DOHH2 (cell line): ENCODE measurements at regions not wholly inside any gene's neighbourhood (a gene's known extent, or its start where the extent isn't known, plus 50 kb on each side); places are given as distances from the start of the nearest gene placed in this dataset.

ENCODE experiments used
- EZH2phosphoT487 ChIP-seq: fragments of 200-600 bp; sonication (generic); IDR thresholded peaks from 2 replicates; pipeline ENCODE4 v1.6.1; 2017; ENCODE audit warnings: borderline replicate concordance, mild to moderate bottlenecking, antibody characterized with exemption, low read length, moderate library complexity, mixed read lengths
- TF ChIP-seq, protein P1 (sequence below): fragments of 200-600 bp; sonication (generic); IDR thresholded peaks from one replicate; pipeline ENCODE4 v1.5.1; 2014; ENCODE audit warnings: antibody characterized with exemption, mild to moderate bottlenecking, low read depth, low read length; ENCODE audit not compliant: poor library complexity, severe bottlenecking

DNA sequence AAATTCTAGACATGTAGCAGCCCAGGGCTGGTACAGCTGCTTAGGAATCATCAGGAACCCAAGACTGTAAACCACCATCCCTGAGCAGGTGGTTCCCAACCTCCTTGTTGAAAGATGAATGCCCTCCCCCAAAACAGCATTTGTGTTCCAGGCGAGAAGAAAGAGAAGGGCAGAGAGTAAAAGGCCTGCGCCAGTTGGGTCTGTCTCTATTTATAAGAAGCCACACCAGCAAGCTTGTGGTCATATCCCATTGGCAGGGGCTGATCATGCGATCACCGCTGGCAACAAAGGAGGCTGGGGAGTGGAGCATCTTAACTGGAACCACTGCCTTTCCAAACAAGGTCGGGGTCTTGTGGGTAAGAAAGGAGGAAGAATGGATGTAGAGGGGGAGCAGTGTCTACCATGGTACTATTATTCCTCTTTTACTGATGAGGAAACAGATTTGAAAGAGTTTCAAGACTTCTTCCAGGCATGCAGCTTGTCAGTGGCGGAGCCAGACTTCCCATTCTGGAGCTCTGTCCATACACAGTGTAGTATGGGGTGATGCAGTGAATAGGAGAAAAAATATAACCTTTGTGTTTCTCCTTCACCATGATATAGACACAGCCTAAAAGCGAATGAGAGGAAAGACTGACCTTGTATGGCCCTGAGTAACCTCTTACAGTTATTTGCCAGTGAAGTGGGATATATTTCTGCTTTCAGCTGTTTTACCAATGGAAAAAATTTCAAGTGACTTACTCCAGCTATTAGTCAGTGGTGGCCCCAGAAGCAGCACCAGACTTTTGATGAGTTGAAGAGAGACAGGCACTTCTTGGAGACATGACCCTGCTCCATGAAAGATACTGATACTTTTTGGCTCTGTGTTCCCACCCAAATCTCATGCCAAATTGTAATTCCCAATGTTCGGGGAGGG, 222.6 kb downstream of the ABHD5 start:
- TF ChIP-seq, protein P1, sequence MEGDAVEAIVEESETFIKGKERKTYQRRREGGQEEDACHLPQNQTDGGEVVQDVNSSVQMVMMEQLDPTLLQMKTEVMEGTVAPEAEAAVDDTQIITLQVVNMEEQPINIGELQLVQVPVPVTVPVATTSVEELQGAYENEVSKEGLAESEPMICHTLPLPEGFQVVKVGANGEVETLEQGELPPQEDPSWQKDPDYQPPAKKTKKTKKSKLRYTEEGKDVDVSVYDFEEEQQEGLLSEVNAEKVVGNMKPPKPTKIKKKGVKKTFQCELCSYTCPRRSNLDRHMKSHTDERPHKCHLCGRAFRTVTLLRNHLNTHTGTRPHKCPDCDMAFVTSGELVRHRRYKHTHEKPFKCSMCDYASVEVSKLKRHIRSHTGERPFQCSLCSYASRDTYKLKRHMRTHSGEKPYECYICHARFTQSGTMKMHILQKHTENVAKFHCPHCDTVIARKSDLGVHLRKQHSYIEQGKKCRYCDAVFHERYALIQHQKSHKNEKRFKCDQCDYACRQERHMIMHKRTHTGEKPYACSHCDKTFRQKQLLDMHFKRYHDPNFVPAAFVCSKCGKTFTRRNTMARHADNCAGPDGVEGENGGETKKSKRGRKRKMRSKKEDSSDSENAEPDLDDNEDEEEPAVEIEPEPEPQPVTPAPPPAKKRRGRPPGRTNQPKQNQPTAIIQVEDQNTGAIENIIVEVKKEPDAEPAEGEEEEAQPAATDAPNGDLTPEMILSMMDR: no peak
- no peak for TF ChIP-seq EZH2phosphoT487
